Nephron (organoid): ENCODE measurements at regions not wholly inside any gene's neighbourhood (a gene's known extent, or its start where the extent isn't known, plus 50 kb on each side); places are given as distances from the start of the nearest gene placed in this dataset.
A peak's percentile ranks its signal among the peaks of the same experiment; 100 is the strongest.

Source experiments
- H3K27ac Mint-ChIP-seq, 3 experiments: 2 replicates each; pipeline ENCODE4 v1.8.0; 2020; ENCODE audit warnings: mixed read lengths in 3 of 3, mild to moderate bottlenecking in 2 of 3, moderate library complexity in 1 of 3
- H3K27me3 Mint-ChIP-seq: 2 replicates; pipeline ENCODE4 v1.8.0; 2021; ENCODE audit warnings: low read depth, mild to moderate bottlenecking, moderate library complexity, mixed read lengths
- H3K36me3 Mint-ChIP-seq: 2 replicates; pipeline ENCODE4 v1.8.0; 2020; ENCODE audit warnings: low read depth, mixed read lengths
- H3K4me1 Mint-ChIP-seq: 2 replicates; pipeline ENCODE4 v1.8.0; 2020; ENCODE audit warnings: mixed read lengths
- H3K4me3 Mint-ChIP-seq, 3 experiments: 2 replicates each; pipeline ENCODE4 v1.8.0; 2020; ENCODE audit warnings: mild to moderate bottlenecking in 3 of 3, mixed read lengths in 3 of 3, moderate library complexity in 2 of 3
- H3K9me3 Mint-ChIP-seq: 2 replicates; pipeline ENCODE4 v1.8.0; 2020; ENCODE audit warnings: mixed read lengths
- TF ChIP-seq, protein P1 (sequence below), 3 experiments: fragments of 200-600 bp; sonication (generic); IDR thresholded peaks; one replicate each; pipeline ENCODE4 v1.5.0; 2021; ENCODE audit warnings: antibody characterized with exemption in 3 of 3; ENCODE audit not compliant: unreplicated experiment in 3 of 3

DNA sequence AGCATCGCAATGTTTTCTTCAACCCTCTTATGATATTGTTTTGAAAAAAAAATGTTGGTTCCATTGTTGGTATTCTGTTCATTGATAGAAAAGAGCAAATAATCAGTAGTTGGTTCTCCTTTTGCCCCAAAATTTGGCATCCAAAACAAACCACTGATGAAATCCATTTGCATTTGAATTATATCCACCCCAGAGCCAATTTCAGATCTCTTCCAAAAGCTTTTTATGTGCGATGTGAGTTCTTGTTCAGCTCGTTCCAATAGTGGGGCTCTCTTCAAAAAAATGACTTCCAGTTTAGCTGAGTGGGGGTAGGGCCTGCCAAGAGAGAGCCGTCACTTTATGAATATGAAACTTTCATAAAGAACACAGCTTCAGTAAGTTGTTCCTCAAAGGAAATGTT lies 130.7 kb downstream of the DIO2 start:
- TF ChIP-seq, protein P1, sequence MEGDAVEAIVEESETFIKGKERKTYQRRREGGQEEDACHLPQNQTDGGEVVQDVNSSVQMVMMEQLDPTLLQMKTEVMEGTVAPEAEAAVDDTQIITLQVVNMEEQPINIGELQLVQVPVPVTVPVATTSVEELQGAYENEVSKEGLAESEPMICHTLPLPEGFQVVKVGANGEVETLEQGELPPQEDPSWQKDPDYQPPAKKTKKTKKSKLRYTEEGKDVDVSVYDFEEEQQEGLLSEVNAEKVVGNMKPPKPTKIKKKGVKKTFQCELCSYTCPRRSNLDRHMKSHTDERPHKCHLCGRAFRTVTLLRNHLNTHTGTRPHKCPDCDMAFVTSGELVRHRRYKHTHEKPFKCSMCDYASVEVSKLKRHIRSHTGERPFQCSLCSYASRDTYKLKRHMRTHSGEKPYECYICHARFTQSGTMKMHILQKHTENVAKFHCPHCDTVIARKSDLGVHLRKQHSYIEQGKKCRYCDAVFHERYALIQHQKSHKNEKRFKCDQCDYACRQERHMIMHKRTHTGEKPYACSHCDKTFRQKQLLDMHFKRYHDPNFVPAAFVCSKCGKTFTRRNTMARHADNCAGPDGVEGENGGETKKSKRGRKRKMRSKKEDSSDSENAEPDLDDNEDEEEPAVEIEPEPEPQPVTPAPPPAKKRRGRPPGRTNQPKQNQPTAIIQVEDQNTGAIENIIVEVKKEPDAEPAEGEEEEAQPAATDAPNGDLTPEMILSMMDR (IDR thresholded peaks at IDR 0.05; ENCODE audit: unreplicated experiment in 3 of 3): no peak
- no peaks in the 10 kb centered on the region for H3K36me3 Mint-ChIP-seq
- no peak overlapping the region for H3K4me3 Mint-ChIP-seq
- no peak overlapping the region for H3K27ac Mint-ChIP-seq
- H3K4me1 Mint-ChIP-seq: no peaks in the 10 kb centered on the region
- no peaks in the 10 kb centered on the region for H3K27me3 Mint-ChIP-seq
- H3K9me3 Mint-ChIP-seq: no peaks in the 10 kb centered on the region

DNA sequence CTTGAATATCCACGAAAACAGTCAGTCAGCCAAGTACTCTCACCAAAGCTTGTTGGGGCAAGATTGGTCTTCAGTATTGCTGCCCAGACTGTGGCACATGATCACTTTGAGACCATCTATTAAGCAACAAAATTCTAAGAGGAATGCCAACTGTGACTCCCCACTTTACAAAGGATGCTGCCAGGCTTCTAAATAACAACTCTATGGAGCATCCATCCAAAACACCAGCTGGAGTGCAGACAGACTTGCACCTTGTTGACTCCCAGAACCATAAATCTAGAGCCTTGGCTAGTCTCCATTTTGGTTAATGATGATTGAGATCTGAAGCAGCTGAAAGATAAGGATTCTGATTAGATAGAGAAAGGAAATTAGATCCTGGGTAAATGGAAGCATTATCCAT lies 132.8 kb downstream of the DIO2 start:
- no peaks in the 10 kb centered on the region for H3K4me1 Mint-ChIP-seq
- TF ChIP-seq, protein P1 (IDR thresholded peaks at IDR 0.05; ENCODE audit: unreplicated experiment in 3 of 3): no peak
- no peak overlapping the region for H3K27ac Mint-ChIP-seq
- H3K9me3 Mint-ChIP-seq: peaks cover 4% of the 10 kb centered on the region
- no peaks in the 10 kb centered on the region for H3K27me3 Mint-ChIP-seq
- no peaks in the 10 kb centered on the region for H3K36me3 Mint-ChIP-seq
- H3K4me3 Mint-ChIP-seq: no peak overlapping the region

DNA sequence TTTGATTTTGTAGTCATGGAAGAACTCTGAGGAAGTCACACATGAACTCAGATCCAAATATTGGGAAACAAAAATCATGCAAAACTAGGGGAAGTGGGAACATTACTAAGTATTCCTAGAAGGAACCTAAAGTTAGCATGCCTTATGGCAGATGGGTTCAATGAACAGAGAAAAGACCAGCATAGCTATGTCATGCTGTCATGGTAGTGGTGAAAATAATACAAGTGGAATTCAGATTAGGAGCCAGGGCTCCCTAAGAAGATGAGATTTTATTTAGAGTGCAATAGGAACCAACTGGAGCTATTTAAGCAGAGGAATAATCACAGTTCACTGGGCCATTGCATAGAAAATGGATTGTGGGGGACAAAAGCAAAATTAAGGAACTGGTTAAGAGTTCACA lies 134.0 kb downstream of the DIO2 start:
- Mint-ChIP-seq H3K4me3 (no peak overlapping the region), H3K4me1 (no peaks in the 10 kb centered on the region), H3K27ac (no peak overlapping the region), H3K27me3 (no peaks in the 10 kb centered on the region), H3K9me3 (peaks cover 14% of the 10 kb centered on the region), H3K36me3 (peaks cover 3% of the 10 kb centered on the region)
- TF ChIP-seq, protein P1 (IDR thresholded peaks at IDR 0.05; ENCODE audit: unreplicated experiment in 3 of 3): no peak

- TF ChIP-seq, protein P1 (IDR thresholded peaks at IDR 0.05; ENCODE audit: unreplicated experiment in 3 of 3): no peak
- Mint-ChIP-seq H3K4me3 (no peak overlapping the region), H3K4me1 (no peaks in the 10 kb centered on the region), H3K27ac (no peak overlapping the region), H3K36me3 (peaks cover 4% of the 10 kb centered on the region), H3K9me3 (peaks cover 24% of the 10 kb centered on the region), H3K27me3 (no peaks in the 10 kb centered on the region)
Observed at GRCh38 chr14:80074900-80075574, 136.3 kb downstream of the DIO2 start.

- H3K4me3 Mint-ChIP-seq: no peak overlapping the region
- TF ChIP-seq, protein P1 (IDR thresholded peaks at IDR 0.05; ENCODE audit: unreplicated experiment in 3 of 3): no peak
- H3K36me3 Mint-ChIP-seq: no peaks in the 10 kb centered on the region
- no peak overlapping the region for H3K27ac Mint-ChIP-seq
- no peaks in the 10 kb centered on the region for H3K27me3 Mint-ChIP-seq
- peaks cover 3% of the 10 kb centered on the region for H3K9me3 Mint-ChIP-seq
- H3K4me1 Mint-ChIP-seq: peaks cover 5% of the 10 kb centered on the region
Observed at GRCh38 chr14:80059041-80059440, 152.3 kb downstream of the DIO2 start.

- H3K36me3 Mint-ChIP-seq: no peaks in the 10 kb centered on the region
- no peak overlapping the region for H3K27ac Mint-ChIP-seq
- peaks cover 5% of the 10 kb centered on the region for H3K4me1 Mint-ChIP-seq
- no peaks in the 10 kb centered on the region for H3K27me3 Mint-ChIP-seq
- no peak overlapping the region for H3K4me3 Mint-ChIP-seq
- peaks cover 3% of the 10 kb centered on the region for H3K9me3 Mint-ChIP-seq
- TF ChIP-seq, protein P1 (IDR thresholded peaks at IDR 0.05; ENCODE audit: unreplicated experiment in 3 of 3): peak in 1 of 3 experiments; percentile 8
Observed at GRCh38 chr14:80056497-80056801, 154.9 kb downstream of the DIO2 start.
